GM23338 (cell line): ENCODE measurements at regions not wholly inside any gene's neighbourhood (a gene's known extent, or its start where the extent isn't known, plus 50 kb on each side); places are given as distances from the start of the nearest gene placed in this dataset.

Experiments used
- ATAC-seq: fragments of 200-7000 bp; cut with Tn5 transposase; 3 replicates; pipeline ENCODE4 v1.9.1; 2020
- DNase-seq: peaks from one replicate; pipeline ENCODE4 v3.0.0-alpha.2; 2015; ENCODE audit warnings: low spot score
- H2AFZ ChIP-seq: fragments of 200-600 bp; sonication (generic); 2 replicates; pipeline ENCODE4 v1.8.0; 2016; ENCODE audit warnings: antibody characterized with exemption, mild to moderate bottlenecking, moderate library complexity
- H3F3A ChIP-seq: fragments of 200-600 bp; sonication (generic); replicated peaks from 2 replicates; pipeline ENCODE4 v1.8.0; 2017; ENCODE audit warnings: antibody characterized with exemption, mixed run types, low read depth
- H3K27ac ChIP-seq: fragments of 200-600 bp; sonication (generic); 2 replicates; pipeline ENCODE4 v1.6.1; 2016; ENCODE audit warnings: low read depth
- H3K27me3 ChIP-seq: fragments of 200-600 bp; sonication (generic); 2 replicates; pipeline ENCODE4 v1.8.0; 2016; ENCODE audit warnings: mild to moderate bottlenecking, mixed run types, moderate library complexity; ENCODE audit not compliant: insufficient read depth
- H3K36me3 ChIP-seq: fragments of 200-600 bp; sonication (generic); 2 replicates; pipeline ENCODE4 v1.8.0; 2016; ENCODE audit warnings: mild to moderate bottlenecking; ENCODE audit not compliant: insufficient read depth
- H3K4me1 ChIP-seq: fragments of 200-600 bp; sonication (generic); 2 replicates; pipeline ENCODE4 v1.8.0; 2016; ENCODE audit warnings: mild to moderate bottlenecking, moderate library complexity; ENCODE audit not compliant: insufficient read depth
- H3K4me2 ChIP-seq: fragments of 200-600 bp; sonication (generic); 2 replicates; pipeline ENCODE4 v1.7.1; 2017; ENCODE audit warnings: mixed run types
- H3K4me3 ChIP-seq: fragments of 200-600 bp; sonication (generic); 2 replicates; pipeline ENCODE4 v1.6.1; 2016; ENCODE audit warnings: mixed run types
- H3K79me2 ChIP-seq: fragments of 200-600 bp; sonication (generic); replicated peaks from 2 replicates; pipeline ENCODE4 v1.8.0; 2017; ENCODE audit warnings: mild to moderate bottlenecking; ENCODE audit not compliant: insufficient read depth
- H3K9me2 ChIP-seq: fragments of 200-600 bp; sonication (generic); 2 replicates; pipeline ENCODE4 v1.8.0; 2017; ENCODE audit not compliant: insufficient read depth
- H4K20me1 ChIP-seq: fragments of 200-600 bp; sonication (generic); replicated peaks from 2 replicates; pipeline ENCODE4 v1.8.0; 2017; ENCODE audit warnings: mild to moderate bottlenecking; ENCODE audit not compliant: insufficient read depth
- H3K27ac Mint-ChIP-seq: 2 replicates; pipeline ENCODE4 v1.8.0; 2020; ENCODE audit warnings: inconsistent platforms, mild to moderate bottlenecking, moderate library complexity, mixed read lengths
- H3K27me3 Mint-ChIP-seq: 3 replicates; pipeline ENCODE4 v1.8.0; 2022; ENCODE audit warnings: low read depth, mild to moderate bottlenecking, moderate library complexity, mixed read lengths, inconsistent platforms; ENCODE audit not compliant: insufficient read depth, poor library complexity
- H3K36me3 Mint-ChIP-seq: 3 replicates; pipeline ENCODE4 v1.8.0; 2021; ENCODE audit warnings: low read depth, mild to moderate bottlenecking, inconsistent platforms, moderate library complexity, mixed read lengths
- H3K4me1 Mint-ChIP-seq: 3 replicates; pipeline ENCODE4 v1.8.0; 2020; ENCODE audit warnings: mild to moderate bottlenecking, inconsistent platforms, mixed read lengths
- H3K4me3 Mint-ChIP-seq: 3 replicates; pipeline ENCODE4 v1.8.0; 2021; ENCODE audit warnings: moderate library complexity, mild to moderate bottlenecking, inconsistent platforms, mixed read lengths
- H3K9me3 Mint-ChIP-seq: 3 replicates; pipeline ENCODE4 v1.8.0; 2020; ENCODE audit warnings: moderate library complexity, mild to moderate bottlenecking, inconsistent platforms, mixed read lengths
- CREB1 ChIP-seq: fragments of 250-450 bp; sonication (Bioruptor Pico); IDR thresholded peaks from 2 replicates; pipeline ENCODE4 v1.5.0; 2020; ENCODE audit warnings: low read depth, mild to moderate bottlenecking, moderate library complexity
- EZH2 ChIP-seq: fragments of 200-600 bp; sonication (generic); IDR thresholded peaks from one replicate; pipeline ENCODE4 v1.8.0; 2017; ENCODE audit warnings: antibody characterized with exemption, mild to moderate bottlenecking, low read depth; ENCODE audit not compliant: unreplicated experiment
- EZH2phosphoT487 ChIP-seq: fragments of 200-600 bp; sonication (generic); IDR thresholded peaks from one replicate; pipeline ENCODE4 v1.8.1; 2018; ENCODE audit warnings: antibody characterized with exemption; ENCODE audit not compliant: unreplicated experiment
- JUNB ChIP-seq: IDR thresholded peaks from one replicate; pipeline ENCODE4 v1.6.1; 2016; ENCODE audit warnings: antibody characterized with exemption; ENCODE audit not compliant: unreplicated experiment
- NANOG ChIP-seq: IDR thresholded peaks from 2 replicates; pipeline ENCODE4 v1.6.1; 2016; ENCODE audit warnings: antibody characterized with exemption, borderline replicate concordance
- POLR2AphosphoS5 ChIP-seq: IDR thresholded peaks from 2 replicates; pipeline ENCODE4 v1.6.1; 2016; ENCODE audit warnings: antibody characterized with exemption, low read depth
- REST ChIP-seq: IDR thresholded peaks from one replicate; pipeline ENCODE4 v1.6.1; 2018; ENCODE audit warnings: antibody characterized with exemption; ENCODE audit not compliant: unreplicated experiment
- STAT1 ChIP-seq: IDR thresholded peaks from one replicate; pipeline ENCODE4 v1.6.1; 2016; ENCODE audit warnings: antibody characterized with exemption; ENCODE audit not compliant: unreplicated experiment
- ZNF114 ChIP-seq: fragments of 250-450 bp; sonication (Bioruptor Pico); IDR thresholded peaks from 2 replicates; pipeline ENCODE4 v1.5.0; 2020; ENCODE audit warnings: mild to moderate bottlenecking, moderate library complexity
- ZNF331 ChIP-seq: fragments of 250-450 bp; sonication (Bioruptor Pico); IDR thresholded peaks from 2 replicates; pipeline ENCODE4 v1.5.0; 2020; ENCODE audit warnings: low read depth, mild to moderate bottlenecking, moderate library complexity
- ZNF462 ChIP-seq: fragments of 250-450 bp; sonication (Bioruptor Pico); IDR thresholded peaks from 2 replicates; pipeline ENCODE4 v1.5.0; 2020; ENCODE audit warnings: mild to moderate bottlenecking, moderate library complexity
- TF ChIP-seq, protein P1 (sequence below): IDR thresholded peaks from 2 replicates; pipeline ENCODE4 v1.6.1; 2016; ENCODE audit warnings: antibody characterized with exemption
- TF ChIP-seq, protein P2 (sequence below), 2 experiments: fragments of 200-600 bp in 1 of 2; sonication (generic) in 1 of 2; conservative IDR thresholded peaks; 2 replicates each; pipeline versions ENCODE4 v1.5.1 to v1.6.1; 2016 to 2017; ENCODE audit warnings: antibody characterized with exemption in 2 of 2, low read depth in 2 of 2, mild to moderate bottlenecking in 2 of 2, moderate library complexity in 1 of 2

DNA sequence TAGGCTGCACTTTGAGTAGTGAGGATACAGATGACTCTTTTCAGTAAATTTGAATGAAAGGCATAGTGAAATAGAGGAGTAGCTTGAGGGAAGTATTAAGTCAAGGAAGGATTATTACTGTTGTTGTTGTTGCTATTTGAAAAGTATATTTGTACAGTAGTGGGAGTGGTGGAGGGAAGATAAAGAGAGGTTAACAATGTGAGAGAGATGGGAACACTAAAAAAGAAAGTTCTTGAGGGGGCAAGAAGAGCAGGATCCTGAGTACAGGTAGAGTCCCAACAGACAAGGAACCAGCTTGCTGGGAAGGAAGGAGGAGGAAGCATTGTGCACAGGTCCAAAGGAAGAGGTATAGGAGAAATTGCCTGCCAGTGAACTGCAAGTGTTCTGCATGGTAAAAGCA is 75.6 kb upstream of the GOLGA8B start:
- Histone ChIP-seq H3K27ac (no peak overlapping the region), H2AFZ (no peak overlapping the region), H3K9me2 (no peaks in the 10 kb centered on the region), H3K4me2 (peak overlapping the region; percentile 62), H3K36me3 (no peaks in the 10 kb centered on the region), H3F3A (no peaks in the 10 kb centered on the region), H3K4me3 (no peak overlapping the region), H3K4me1 (peaks cover 26% of the 10 kb centered on the region), H3K79me2 (no peaks in the 10 kb centered on the region), H4K20me1 (no peaks in the 10 kb centered on the region), H3K27me3 (no peaks in the 10 kb centered on the region)
- Mint-ChIP-seq H3K27me3 (no peaks in the 10 kb centered on the region), H3K27ac (0 out of 2 replicates have a peak overlapping the region, but pooled peaks have one; percentile 5), H3K4me1 (peaks cover 38% of the 10 kb centered on the region), H3K9me3 (no peaks in the 10 kb centered on the region), H3K36me3 (no peaks in the 10 kb centered on the region), H3K4me3 (no peak overlapping the region)
- TF ChIP-seq EZH2phosphoT487 (no peak), ZNF114 (CRISPR knock-in tag) (no peak), CREB1 (CRISPR knock-in tag) (no peak), ZNF462 (CRISPR knock-in tag) (no peak), ZNF331 (CRISPR knock-in tag) (no peak), NANOG (no peak), STAT1 (no peak), JUNB (no peak), EZH2 (no peak), REST (no peak), POLR2AphosphoS5 (no peak)
- TF ChIP-seq, protein P1, sequence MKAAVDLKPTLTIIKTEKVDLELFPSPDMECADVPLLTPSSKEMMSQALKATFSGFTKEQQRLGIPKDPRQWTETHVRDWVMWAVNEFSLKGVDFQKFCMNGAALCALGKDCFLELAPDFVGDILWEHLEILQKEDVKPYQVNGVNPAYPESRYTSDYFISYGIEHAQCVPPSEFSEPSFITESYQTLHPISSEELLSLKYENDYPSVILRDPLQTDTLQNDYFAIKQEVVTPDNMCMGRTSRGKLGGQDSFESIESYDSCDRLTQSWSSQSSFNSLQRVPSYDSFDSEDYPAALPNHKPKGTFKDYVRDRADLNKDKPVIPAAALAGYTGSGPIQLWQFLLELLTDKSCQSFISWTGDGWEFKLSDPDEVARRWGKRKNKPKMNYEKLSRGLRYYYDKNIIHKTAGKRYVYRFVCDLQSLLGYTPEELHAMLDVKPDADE: no peak
- TF ChIP-seq, protein P2, sequence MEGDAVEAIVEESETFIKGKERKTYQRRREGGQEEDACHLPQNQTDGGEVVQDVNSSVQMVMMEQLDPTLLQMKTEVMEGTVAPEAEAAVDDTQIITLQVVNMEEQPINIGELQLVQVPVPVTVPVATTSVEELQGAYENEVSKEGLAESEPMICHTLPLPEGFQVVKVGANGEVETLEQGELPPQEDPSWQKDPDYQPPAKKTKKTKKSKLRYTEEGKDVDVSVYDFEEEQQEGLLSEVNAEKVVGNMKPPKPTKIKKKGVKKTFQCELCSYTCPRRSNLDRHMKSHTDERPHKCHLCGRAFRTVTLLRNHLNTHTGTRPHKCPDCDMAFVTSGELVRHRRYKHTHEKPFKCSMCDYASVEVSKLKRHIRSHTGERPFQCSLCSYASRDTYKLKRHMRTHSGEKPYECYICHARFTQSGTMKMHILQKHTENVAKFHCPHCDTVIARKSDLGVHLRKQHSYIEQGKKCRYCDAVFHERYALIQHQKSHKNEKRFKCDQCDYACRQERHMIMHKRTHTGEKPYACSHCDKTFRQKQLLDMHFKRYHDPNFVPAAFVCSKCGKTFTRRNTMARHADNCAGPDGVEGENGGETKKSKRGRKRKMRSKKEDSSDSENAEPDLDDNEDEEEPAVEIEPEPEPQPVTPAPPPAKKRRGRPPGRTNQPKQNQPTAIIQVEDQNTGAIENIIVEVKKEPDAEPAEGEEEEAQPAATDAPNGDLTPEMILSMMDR (conservative IDR thresholded peaks at IDR 0.05; ENCODE audit: low read depth in 2 of 2): no peak
- ATAC-seq: no peak
- no peak for DNase-seq
